Lung (tissue), 11 donors: ENCODE measurements at regions not wholly inside any gene's neighbourhood (a gene's known extent, or its start where the extent isn't known, plus 50 kb on each side); places are given as distances from the start of the nearest gene placed in this dataset.

Experiments used
- ATAC-seq: fragments of 200-7000 bp; cut with Tn5 transposase; one replicate; pipeline ENCODE4 v1.9.1; 2020; ENCODE audit warnings: moderate number of reproducible peaks; ENCODE audit not compliant: insufficient read depth, low FRiP score
- DNase-seq, 3 donors: peaks; one replicate each; pipeline ENCODE4 v3.0.0-alpha.2; 2013 to 2017
- H3K27ac ChIP-seq, 2 donors: one replicate each; pipeline ENCODE4 v1.5.1; 2013; ENCODE audit warnings: mild to moderate bottlenecking in 2 of 2, moderate library complexity in 2 of 2, control low read depth in 1 of 2, inconsistent platforms in 1 of 2, low read depth in 1 of 2, low read length in 1 of 2
- H3K27me3 ChIP-seq, 3 donors: one replicate each; pipeline ENCODE4 v1.5.1; 2013; ENCODE audit warnings: low read length in 2 of 3; ENCODE audit not compliant: control insufficient read depth in 3 of 3, insufficient read depth in 3 of 3
- H3K36me3 ChIP-seq, 4 donors: one replicate each; pipeline ENCODE4 v1.5.1; 2013; ENCODE audit warnings: low read length in 4 of 4, mild to moderate bottlenecking in 1 of 4, moderate library complexity in 1 of 4; ENCODE audit not compliant: control insufficient read depth in 4 of 4, insufficient read depth in 4 of 4
- H3K4me1 ChIP-seq, 5 donors: one replicate each; pipeline ENCODE4 v1.5.1; 2013; ENCODE audit warnings: low read length in 5 of 5, mild to moderate bottlenecking in 2 of 5, moderate library complexity in 1 of 5; ENCODE audit not compliant: control insufficient read depth in 5 of 5, insufficient read depth in 5 of 5
- H3K4me3 ChIP-seq: one replicate; pipeline ENCODE4 v1.5.1; 2013; ENCODE audit warnings: mild to moderate bottlenecking, control low read depth, moderate library complexity
- H3K9ac ChIP-seq, 2 donors: one replicate each; pipeline ENCODE4 v1.5.1; 2013; ENCODE audit warnings: low read length in 2 of 2, control low read depth in 1 of 2; ENCODE audit not compliant: insufficient read depth in 1 of 2
- H3K9me3 ChIP-seq, 4 donors: one replicate each; pipeline ENCODE4 v1.5.1; 2013; ENCODE audit warnings: low read length in 3 of 4, mild to moderate bottlenecking in 1 of 4, moderate library complexity in 1 of 4; ENCODE audit not compliant: control insufficient read depth in 4 of 4, insufficient read depth in 3 of 4
- WGBS, 2 donors: extraction: QIAGEN DNeasy Blood & Tissue Kit; methylation state at CpG; one replicate each; pipeline ENCODE4 v1.1.7; 2013; 5-methylcytosine and 5-hydroxymethylcytosine counted together
- TF ChIP-seq, protein P1 (sequence below): IDR thresholded peaks from 2 replicates; pipeline ENCODE4 v1.5.1; 2012; ENCODE audit warnings: mild to moderate bottlenecking; ENCODE audit errors: control extremely low read depth, extremely low read depth
- donor health status: control.
- donor health status: control.
- donor health status: Bipolar disorder and iron deficiency.
- donor health status: healthy.
- donor health status: DM: yes; HTN: yes; CAD: no.

DNA sequence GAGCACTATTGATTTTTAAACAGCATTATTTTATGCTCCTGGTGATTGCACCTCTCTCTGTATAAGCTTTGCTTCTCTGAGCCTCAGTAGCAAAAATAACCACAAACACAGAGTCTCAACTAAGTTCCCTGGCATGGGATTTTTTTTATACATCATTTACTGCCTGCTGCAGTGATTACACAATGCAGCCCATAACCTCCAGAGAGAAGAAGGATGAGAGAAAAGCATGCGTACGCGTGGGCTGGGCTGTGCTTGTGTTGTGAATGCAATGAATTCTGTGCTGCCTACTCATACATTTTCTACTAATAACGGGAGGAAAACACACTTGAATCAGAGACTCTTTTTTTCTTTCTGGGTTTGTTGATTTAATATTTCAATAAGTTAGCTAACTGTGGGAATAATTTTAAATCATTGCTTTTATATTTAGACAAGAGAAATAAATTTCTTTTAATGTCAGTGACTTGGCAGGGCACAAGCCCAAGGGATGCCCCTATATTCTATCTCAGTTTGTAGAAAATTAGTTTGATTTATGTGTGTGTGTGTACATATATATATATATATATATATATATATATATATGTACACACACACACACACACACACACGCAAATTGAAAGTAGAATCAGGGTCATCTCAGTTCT, 351.5 kb downstream of the MED10 start:
- TF ChIP-seq, protein P1, sequence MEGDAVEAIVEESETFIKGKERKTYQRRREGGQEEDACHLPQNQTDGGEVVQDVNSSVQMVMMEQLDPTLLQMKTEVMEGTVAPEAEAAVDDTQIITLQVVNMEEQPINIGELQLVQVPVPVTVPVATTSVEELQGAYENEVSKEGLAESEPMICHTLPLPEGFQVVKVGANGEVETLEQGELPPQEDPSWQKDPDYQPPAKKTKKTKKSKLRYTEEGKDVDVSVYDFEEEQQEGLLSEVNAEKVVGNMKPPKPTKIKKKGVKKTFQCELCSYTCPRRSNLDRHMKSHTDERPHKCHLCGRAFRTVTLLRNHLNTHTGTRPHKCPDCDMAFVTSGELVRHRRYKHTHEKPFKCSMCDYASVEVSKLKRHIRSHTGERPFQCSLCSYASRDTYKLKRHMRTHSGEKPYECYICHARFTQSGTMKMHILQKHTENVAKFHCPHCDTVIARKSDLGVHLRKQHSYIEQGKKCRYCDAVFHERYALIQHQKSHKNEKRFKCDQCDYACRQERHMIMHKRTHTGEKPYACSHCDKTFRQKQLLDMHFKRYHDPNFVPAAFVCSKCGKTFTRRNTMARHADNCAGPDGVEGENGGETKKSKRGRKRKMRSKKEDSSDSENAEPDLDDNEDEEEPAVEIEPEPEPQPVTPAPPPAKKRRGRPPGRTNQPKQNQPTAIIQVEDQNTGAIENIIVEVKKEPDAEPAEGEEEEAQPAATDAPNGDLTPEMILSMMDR: no peak
- no peak for DNase-seq
- WGBS, 2 donors: 62 to 73% methylated on average over 5 of the region's 5 CpGs
- Histone ChIP-seq H3K27ac (no peak overlapping the region), H3K9me3 (peaks cover 0 to 3% (median 1%) of the 10 kb centered on the region in 4 donors), H3K4me1 (no peaks in the 10 kb centered on the region), H3K36me3 (no peaks in the 10 kb centered on the region), H3K4me3 (no peak overlapping the region), H3K9ac (no peak overlapping the region), H3K27me3 (no peaks in the 10 kb centered on the region)
- no peak for ATAC-seq

DNA sequence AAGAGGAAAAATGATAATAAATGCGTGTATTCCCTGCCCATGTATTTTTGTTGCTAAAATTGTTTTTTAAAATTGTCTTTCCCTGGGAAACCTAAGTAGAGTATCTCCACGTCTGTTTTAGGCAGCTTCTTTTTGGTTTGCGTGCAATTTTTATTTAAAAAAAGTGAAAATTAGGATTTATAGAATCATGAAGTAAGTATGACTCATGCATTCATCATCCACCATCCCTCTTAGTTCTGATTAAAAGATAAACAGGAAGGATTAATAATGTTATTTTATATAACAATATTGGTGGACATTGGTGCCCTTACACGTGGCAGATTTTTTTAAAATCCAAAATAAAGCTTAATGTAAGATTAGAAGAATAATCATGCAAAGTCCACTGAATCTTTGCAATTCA, 358.7 kb downstream of the MED10 start:
- Histone ChIP-seq H3K4me1 (no peaks in the 10 kb centered on the region), H3K9me3 (no peaks in the 10 kb centered on the region), H3K36me3 (no peaks in the 10 kb centered on the region), H3K4me3 (no peak overlapping the region), H3K27ac (no peak overlapping the region), H3K27me3 (no peaks in the 10 kb centered on the region), H3K9ac (no peak overlapping the region)
- no peak for DNase-seq
- no peak for ATAC-seq
- TF ChIP-seq, protein P1: no peak
- WGBS, 2 donors: 56 to 79% methylated on average over 4 of the region's 4 CpGs

DNA sequence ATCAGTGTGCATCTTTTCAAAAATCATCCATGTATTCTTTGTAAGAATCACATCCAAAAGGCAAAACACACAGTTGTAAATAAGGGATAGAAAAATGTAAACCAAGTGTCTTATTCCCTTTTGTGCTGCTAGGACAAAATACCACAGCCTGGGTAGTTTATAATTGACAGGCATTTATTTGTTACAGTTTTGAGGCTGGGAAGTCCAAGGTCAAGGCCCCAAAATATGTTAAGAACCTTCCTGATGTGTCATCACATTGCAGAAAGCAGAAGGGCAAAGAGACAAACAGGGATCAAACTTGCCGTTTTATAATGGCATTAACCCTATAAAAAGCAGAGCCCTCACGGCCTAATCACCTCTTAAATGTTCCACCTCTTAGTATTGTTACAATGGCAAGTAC, 364.8 kb downstream of the MED10 start:
- ATAC-seq (no peak), DNase-seq (no peak)
- H3K36me3 ChIP-seq: no peaks in the 10 kb centered on the region
- no peaks in the 10 kb centered on the region for H3K4me1 ChIP-seq
- TF ChIP-seq, protein P1: no peak
- H3K9me3 ChIP-seq: peaks cover 0 to 3% (median 0%) of the 10 kb centered on the region in 4 donors
- 69 to 86% methylated on average over 2 of the region's 2 CpGs for WGBS, 2 donors
- no peak overlapping the region for H3K9ac ChIP-seq
- no peak overlapping the region for H3K27ac ChIP-seq
- H3K27me3 ChIP-seq: no peaks in the 10 kb centered on the region
- no peak overlapping the region for H3K4me3 ChIP-seq

DNA sequence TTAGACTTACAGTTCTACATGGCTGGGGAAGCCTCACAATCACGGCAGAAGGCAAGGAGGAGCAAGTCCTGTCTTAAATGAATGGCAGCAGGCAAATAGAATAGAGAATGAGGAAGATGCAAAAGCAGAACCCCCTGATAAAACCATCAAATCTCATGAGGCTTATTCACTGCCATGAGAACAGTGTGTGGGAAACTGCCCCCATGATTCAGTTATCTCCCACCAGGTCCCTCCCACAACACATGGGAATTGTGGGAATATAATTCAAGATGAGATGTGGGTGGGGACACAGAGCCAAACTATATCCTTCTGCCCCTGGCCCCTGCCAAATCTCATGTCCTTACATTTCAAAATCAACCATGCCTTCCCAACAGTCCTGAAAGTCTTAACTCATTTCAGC, 367.1 kb downstream of the MED10 start:
- 61 to 71% methylated on average over 1 of the region's 1 CpG for WGBS, 2 donors
- Histone ChIP-seq H3K9ac (no peak overlapping the region), H3K36me3 (no peaks in the 10 kb centered on the region), H3K4me3 (no peak overlapping the region), H3K4me1 (no peaks in the 10 kb centered on the region), H3K27ac (no peak overlapping the region), H3K27me3 (no peaks in the 10 kb centered on the region), H3K9me3 (peaks cover 0 to 3% (median 0%) of the 10 kb centered on the region in 4 donors)
- no peak for ATAC-seq
- TF ChIP-seq, protein P1: no peak
- no peak for DNase-seq
